CD4-positive, alpha-beta T cell treated with Interleukin-17A for 1 hour (primary cell): ENCODE measurements at regions not wholly inside any gene's neighbourhood (a gene's known extent, or its start where the extent isn't known, plus 50 kb on each side); places are given as distances from the start of the nearest gene placed in this dataset.
"Not testable (repeated sequence)": the region's sequence is repeated elsewhere in the genome, so short reads cannot be mapped to it uniquely, and the experiment has no call there.

Source experiments
- DNase-seq: peaks from one replicate; pipeline ENCODE4 v3.0.0-alpha.2; 2020

DNA sequence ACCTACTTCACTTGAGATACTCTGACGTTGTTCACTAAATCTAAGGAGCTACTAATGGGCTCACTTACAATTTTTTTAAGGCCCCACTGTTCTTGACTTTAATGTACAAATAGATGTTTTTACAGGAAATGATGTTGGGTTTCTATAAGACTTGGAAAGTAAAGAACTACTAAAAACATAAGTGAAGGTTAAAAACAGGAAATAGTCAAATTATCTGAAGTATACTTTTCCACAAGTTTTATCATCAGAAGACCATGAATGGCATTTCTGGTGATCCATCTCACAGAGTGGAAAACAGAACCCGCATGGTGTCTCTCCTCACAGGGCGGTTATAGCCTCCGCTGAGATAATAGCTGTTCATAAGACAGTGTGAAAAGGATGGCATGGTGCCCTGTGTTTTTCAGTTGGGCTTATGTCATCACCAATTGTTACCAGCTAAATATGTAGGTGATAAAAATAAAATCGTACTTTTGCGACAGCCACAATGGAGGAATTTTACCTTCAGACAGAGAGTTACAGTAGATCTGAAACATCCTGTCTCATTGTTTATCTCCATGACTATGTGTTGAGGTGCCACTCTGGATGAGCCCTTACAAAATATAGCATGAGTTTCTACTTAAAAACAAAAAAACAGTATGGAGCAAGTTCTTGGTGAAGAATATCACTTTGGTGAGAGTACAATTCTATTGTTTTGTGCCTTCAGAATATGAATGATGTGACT, 462.4 kb downstream of the RAP2B start:
- DNase-seq, result peak; percentile 43

DNA sequence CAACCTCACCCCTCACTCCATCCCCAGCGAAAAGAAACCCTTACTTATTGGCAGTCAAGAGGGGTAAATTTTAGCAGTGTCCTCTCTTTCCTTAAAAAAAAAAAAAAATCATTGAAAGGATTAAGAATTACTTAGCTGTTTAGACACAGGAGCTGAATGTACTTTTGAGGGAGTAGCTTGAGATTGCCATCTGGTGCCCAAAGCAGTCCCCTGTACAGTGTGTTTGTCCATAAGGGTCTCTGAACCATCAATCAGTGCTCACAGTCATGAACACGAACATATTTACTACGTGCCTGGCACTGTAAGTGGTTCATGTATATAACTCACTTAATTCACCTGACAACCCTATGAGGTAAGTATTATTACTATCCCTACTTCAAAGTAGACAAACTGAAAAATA, 463.5 kb downstream of the RAP2B start:
- no peak for DNase-seq

DNA sequence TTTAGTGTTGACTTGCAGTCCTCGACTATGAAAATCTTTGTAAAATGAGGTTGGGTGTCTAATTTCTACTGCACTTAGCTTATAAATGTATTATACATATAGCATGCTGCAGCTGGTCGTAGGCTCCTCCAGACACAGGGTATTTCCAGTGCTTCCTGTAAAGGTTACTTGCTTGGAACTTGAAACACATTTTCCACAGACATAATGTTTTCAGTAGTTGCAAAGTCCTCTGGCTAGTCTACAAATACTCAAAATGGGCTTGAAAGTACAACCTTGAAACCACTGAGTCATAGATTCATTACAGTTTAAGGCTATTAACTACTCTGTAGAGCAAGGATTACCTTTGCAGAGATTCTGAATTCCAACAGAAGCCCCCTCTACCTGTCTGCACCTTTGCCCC, 464.1 kb downstream of the RAP2B start:
- DNase-seq, result no peak

DNA sequence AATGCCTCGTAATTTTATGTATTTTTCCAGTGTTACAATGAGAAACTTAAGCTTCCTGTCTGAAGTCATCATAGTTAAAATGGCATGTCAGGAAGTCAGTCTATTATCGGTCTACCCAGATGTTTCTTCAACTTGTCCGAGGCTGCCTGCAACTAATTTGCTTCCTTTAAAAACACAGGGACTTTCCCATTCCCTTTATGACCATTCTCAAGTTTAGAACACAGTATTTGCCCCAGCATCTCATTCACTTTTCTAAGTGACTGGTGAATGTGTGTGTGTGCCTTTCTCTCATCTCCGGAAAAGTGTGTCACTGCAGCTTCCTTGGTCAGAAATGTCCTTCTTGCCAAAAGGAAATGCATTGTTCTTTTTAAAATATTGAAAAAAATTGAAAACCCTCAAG, 466.6 kb downstream of the RAP2B start:
- peak; percentile 27 for DNase-seq

DNA sequence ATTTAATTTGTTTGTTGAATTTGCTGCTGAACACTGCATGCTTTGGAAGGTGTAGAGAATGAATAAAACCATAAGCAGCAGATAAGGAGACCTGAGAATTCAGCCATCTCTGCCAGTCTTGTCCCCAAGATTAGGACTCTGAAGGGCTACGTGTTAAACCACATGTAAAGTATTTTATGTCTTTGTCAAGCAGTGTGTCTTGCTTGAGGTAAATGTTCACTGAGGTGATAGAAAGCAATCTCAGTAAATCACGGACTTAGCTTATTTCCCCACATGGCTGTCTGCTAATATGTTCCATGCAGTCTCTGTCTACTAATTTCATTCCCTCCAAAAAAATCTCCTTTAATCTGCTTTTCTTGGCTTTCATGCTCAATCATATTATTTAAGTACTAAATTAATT, 467.1 kb downstream of the RAP2B start:
- DNase-seq, result no peak

DNA sequence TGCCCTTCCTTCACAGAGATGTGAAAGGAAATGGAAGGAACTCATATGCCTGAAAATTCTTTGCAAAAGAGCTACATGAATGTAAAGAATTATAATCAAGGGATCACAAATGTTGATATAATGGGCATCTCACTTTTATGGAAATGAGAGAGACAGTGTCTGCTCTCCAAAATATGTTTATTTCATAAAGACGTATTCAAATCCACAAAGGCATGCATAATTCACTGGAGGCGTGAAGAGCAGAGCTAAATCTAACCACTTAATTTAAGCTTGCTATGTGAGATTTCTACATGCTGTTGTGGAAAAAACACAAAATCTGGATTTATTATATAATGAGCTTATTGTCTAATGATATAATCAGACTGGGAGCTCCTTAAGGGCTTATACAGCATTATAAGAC, 469.1 kb downstream of the RAP2B start:
- DNase-seq, result no peak

DNA sequence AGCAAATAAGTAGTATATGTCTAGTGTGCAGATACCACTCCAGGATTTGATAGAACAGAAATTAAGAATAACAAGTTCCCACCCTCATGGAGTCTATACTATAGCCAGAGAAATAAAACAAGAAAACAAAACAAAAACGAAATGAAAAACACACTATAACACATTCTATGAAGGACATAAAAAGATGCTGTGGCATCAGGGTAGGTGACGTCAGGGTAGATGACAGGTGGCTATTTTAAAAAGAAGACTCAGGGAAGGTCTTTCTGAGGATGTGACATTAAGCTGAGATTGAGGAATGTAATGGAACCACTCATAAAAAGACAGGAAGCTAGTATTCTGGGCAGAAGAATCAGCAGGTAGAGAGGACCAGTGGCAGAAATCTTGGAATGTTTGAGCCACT, 469.6 kb downstream of the RAP2B start:
- no peak for DNase-seq

DNA sequence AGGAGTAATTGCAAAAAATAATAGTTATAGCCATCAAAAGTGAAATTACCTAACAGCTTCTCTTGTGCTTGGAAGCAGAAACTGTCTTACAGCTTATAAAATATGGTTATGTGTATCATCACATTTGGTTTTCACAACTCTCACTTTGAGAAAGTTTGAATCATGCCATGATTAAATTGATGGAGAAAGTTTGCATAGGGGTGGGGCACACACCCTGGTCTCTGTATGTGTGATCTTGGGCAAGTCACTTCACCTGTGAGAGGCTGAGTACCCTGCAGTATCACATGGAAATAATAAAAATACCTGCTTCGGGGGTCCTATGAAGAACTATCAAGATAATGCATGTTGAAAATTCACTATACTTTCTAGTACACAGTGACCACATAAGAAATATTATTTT, 471.4 kb downstream of the RAP2B start:
- no peak for DNase-seq

DNA sequence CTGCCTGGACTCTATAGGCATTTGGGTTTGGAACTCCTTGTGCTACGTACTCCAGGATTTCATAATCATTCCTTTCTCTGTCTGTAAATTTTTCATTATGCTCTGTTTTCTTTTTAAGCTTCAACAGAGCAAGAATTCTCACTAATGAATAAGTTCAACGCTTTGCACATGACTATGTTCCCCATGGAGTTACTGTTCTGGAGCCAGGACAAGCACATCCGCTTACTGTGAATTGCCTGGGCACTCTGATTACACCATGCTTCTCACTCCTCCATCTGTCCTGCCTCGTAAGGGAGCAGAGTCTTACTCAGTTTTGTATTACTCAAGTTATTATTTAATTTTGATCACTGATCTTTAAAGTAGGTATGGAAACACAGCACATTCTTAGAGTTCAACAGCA, 472.7 kb downstream of the RAP2B start:
- DNase-seq, result no peak

DNA sequence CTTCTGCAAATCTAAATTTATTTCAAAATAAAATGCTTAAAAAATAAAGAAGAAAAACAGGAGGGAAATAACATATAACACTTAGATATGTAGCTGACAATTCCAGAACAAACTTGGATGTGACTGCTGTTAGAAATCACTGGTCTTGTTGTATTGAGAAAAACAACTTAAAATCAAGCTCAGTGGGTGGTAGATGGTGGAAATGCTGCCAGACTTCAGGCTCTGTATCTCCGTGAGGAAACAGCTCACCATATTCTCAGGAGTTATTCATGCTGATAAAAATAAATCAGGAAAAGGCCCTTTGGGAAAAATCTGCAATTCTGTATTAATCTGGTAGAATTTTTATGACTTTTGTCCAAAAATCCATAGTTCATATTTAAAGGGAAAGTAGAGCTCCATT, 477.6 kb downstream of the RAP2B start:
- no peak for DNase-seq

DNA sequence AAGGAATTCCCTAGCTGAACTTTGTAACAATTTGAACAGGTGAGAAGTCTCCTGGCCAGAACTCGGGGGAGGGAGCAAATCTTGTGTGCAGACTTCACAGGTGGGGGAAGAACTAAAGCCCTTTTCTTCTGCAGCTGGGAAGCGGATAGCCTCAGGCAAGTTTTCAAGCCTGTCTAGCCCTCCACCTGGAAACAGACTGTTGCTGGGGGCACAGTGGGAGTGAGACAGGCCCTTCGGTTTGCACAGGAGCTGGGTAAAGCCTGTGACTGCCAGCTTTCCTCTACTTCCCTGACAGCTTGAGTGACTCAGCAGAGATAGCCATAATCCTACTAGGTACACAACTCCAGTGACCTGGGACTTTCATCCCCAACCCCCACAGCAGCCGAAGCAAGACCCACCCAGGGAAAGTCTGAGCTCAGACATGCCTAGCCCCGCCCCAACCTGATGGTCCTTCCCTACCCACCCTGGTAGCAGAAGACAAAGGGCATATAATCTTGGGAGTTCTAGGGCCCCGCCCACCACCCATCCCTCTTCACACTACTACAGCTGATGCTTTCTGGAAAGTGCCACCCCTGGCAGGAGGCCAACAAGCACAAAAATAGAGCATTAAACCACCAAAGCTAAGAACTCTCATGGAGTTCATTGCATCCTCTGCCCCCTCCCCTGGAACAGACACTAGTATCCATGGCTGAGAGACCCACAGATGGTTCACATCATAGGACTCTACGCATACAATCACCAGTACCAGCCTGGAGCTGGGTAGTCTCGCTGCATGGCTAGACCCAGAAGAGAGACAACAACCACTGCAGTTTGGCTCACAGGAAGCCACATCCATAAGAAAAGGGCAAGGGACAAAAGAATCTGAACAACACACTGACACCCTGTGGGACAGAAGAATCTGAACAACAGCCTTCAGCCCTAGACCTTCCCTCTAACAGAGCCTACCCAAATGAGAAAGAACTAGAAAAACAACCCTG, 479.0 kb downstream of the RAP2B start:
- no peak for DNase-seq

DNA sequence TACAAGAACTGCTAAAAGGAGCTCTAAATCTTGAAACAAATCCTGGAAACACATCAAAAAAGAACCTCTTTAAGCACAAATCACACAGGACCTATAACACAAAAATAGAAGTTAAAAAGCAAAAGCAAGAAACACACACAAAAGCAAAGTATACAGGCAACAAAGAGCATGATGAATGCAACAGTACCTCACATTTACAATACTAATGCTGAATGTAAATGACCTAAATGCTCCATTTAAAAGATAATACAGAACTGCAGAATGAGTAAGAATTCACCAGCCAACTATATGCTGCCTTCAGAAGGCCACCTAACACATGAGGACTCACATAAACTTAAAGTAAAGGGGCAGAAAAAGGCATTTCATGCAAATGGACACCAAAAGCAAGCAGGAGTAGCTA, 478.6 kb upstream of the ARHGEF26 start:
- not testable (repeated sequence) for DNase-seq

DNA sequence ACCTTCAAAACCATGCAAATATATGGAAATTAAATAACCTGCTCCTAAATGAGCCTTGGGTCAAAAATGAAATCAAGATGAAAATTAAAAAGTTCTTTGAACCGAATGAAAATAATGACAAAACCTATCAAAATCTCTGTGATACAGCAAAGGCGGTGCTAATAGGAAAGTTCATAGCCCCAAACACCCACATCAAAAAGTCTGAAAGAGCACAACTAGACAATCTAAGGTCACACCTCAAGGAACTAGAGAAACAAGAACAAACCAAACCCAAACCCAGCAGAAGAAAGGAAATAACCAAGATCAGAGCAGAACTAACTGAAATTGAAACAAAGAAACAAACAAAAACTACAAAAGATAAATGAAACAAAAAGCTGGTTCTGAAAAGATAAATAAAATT, 477.7 kb upstream of the ARHGEF26 start:
- peak; percentile 51 for DNase-seq

DNA sequence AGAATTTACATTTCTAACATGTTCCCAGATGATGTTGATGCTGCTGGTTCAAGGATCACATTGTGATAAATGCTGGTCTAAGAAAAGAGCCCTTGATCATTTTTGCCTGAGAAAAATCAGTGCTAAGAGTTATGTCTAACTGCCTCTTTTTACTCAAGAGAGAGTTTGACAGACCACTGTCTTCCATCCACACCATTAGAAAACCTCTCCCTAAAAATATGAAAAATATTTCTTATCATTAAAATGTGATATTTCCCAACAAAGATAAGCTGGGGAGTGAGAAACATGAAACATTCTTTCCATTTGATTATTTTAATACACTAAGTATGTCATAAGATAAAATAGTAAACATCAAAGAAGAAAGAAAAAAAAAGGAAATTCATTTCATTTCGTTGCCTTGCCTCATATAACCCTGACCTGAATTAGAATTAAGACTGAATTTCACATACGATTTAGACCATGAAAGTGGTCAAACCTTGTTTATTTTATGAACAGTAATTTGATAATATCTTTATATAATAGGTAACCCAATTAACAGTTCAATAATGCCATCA, 471.8 kb upstream of the ARHGEF26 start:
- DNase-seq, result no peak

DNA sequence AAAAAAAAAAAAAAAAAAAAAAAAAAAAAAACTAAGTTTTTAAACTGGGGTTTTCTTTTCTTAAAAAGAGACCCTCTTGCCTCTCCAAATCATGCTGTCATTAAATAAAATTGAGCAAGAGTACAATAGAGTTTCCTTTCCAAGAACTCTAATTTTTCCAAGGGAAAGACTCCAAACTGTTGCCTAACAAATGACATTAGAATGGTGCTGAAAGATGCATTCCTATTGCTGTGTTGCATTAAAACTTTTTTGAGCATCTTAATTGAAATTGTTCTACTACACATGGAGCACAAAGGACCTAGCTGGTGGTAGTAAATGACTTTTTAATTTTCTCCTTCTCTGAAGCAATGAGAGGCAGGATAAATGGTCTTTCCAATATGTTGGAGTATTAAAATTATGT, 469.1 kb upstream of the ARHGEF26 start:
- no peak for DNase-seq

DNA sequence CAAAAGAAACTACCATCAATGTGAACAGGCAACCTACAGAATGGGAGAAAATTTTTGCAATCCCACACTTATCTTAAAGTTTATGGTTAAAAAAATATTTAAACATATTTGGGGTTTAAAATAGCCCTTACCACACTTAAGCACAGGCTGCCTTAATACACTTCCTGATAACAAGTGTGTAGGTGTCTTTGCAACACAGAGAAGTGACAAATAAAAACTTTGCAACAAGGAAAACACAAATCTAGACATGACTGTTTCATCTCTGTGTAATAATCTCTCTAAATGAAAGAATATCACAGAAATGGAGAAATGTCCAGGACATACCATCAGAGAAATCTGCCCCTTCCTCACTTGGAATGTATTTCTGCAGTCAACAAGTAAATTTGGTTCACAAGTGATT, 464.1 kb upstream of the ARHGEF26 start:
- no peak for DNase-seq

DNA sequence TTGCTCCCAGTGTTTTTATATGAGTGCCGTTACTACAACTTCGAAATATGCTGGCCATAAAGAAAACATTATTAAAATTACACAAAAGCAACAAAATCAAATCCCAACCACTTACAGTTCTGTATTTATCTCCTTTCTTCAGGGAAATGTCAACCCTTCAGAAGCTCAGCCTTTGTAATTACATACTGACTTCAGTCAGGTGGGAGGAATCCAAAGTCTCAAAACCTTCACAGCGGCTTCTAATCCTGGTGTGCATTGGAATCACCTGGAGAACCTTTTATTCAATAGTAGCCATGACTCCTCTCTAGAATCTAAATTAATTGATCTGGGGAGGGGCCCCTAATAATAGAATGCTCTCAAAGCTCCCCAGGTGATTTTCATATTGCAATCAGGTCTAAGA, 463.7 kb upstream of the ARHGEF26 start:
- no peak for DNase-seq

DNA sequence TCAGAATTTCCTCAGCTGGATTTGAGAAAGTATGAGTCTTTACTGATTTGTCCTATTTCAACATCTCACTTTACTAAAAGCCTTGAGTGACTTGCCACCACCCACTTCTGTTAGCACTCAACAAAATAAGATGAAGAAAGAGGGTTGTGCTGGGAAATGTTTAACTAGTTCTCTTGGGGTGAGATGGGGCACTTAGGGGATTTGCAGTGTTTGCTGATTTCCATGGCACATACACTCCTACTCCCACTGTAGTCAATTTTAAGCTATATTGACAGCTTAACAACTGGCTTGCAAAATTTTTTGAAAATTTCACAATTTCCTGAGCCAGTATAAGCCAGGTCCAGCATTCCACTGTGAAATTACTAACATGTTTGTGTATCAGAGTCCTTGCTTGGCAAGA, 463.1 kb upstream of the ARHGEF26 start:
- no peak for DNase-seq

DNA sequence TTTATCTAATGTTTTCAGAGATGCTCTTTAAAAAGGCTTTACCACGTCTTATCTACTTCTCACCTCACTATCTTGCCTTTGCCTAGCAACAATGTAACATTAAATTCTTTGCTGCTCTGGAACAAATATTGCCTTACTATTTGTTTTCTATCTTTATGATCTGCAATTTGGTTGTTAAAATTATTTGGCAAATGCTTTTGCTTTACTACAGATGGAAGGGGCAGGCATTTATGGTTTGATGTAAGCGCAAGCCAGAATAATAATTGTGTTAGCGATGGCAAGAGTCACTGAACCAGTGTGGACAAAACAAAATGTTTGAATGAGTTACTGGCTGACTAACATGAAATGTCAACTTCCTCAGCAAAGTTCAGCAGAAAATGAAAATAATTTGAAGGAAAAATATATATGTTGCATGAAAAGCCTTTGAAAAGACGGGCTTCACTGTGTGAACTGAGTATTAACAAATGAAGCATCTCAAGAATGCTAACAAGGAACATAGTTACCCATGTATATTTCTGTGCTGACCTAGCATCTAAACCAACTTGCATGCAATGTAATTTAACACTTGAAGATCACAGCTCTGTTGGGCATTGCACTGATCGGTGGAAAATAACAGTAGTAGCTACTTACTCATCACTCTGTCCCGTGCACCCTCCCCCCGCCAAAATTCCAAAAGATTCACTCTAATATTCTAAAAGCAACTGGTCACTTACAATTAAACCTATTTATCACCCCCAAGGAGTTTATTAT, 454.0 kb upstream of the ARHGEF26 start:
- DNase-seq, result no peak

DNA sequence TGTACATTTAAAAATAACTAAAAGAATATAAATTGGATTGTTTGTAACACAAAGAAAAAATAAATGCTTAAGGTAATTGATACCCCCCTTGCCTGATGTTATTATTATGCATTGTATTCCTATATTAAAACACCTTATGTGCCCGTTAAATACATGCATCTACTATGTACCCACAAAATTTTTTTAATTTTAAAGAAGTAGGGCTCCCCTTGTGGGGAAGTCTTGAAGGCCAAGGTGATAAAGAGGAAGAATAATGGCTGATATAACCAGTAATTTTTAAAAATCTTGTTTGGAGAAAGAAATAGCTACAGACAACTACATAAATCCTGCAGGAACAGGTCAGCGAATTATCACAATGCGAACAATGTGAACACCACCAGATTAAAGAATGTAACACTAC, 451.7 kb upstream of the ARHGEF26 start:
- DNase-seq, result no peak

DNA sequence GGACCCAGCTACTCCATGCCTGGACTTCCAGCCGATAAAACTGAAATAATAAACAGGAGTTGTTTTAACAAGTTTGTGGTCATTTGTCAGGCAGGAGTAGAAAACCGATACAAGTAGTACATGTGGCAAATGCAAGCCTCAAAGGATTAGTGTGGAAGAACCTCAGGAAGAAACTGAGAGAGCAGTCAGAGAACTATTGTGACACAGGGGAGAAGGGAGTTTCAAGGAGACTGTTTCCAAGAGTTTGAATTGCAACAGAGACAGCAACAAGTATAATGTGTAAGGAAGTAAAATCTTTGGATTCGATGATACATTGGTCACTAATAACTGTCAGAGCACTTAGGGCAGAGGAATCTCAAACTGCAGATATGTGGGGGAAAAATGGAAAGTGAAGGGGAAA, 450.6 kb upstream of the ARHGEF26 start:
- no peak for DNase-seq

DNA sequence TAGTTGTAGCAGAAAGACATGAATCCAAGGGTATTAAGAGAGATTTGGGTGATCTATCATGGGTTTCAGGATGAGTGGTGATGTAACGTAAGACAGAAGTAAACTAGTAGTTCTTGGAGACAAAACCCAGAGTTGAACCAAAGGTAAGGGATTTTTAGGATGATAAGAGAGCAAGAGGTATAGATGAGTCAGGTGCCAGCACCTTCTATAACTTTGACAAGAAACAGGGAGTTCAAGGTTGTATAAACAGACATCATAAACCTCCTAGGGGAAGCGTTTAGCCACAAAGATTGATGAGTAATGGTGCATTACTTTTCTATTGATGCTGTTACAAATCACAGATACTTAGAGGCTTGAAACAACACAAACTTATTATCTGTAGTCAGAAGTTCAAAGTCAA, 447.3 kb upstream of the ARHGEF26 start:
- DNase-seq, result no peak

DNA sequence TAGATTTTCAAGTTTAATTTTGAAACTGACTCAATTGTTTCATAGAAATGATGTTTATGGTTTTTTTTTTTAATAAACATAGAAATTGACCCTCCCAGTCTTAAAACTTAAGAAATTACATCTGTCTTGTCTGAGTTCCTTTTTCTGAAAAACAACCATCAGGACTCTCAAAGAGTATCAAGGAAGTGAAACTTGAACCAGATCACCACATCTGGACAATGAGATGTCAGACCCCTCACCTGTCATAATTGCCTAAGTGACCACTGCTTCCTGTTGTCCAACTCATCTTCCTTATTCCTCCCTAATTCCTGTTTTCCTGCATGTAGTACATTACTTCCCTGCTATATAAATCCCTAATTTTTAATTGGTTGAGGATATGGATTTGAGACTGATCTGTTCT, 441.5 kb upstream of the ARHGEF26 start:
- DNase-seq, result no peak
